Right atrium auricular region (tissue), 2 donors: ENCODE measurements at regions not wholly inside any gene's neighbourhood (a gene's known extent, or its start where the extent isn't known, plus 50 kb on each side); places are given as distances from the start of the nearest gene placed in this dataset.

Experiments used
- DNase-seq: peaks from one replicate; pipeline ENCODE4 v3.0.0-alpha.2; 2019; ENCODE audit warnings: low spot score
- H3K27ac ChIP-seq, 2 donors: fragments of 200-600 bp; sonication (generic); 1 replicate in 1 of 2; 2 replicates in 1 of 2; pipeline ENCODE4 v1.5.1; 2016 to 2019
- H3K27me3 ChIP-seq, 2 donors: fragments of 200-600 bp; sonication (generic); one replicate each; pipeline versions ENCODE4 v1.5.1 to v1.6.0; 2017 to 2019
- H3K36me3 ChIP-seq: fragments of 200-600 bp; sonication (generic); one replicate; pipeline ENCODE4 v1.5.1; 2016
- H3K4me1 ChIP-seq, 2 donors: fragments of 200-600 bp; sonication (generic); one replicate each; pipeline versions ENCODE4 v1.5.1 to v1.6.0; 2017 to 2019
- H3K4me3 ChIP-seq, 2 donors: fragments of 200-600 bp; sonication (generic); 1 replicate in 1 of 2; 2 replicates in 1 of 2; pipeline ENCODE4 v1.5.1; 2017 to 2019; ENCODE audit warnings: mild to moderate bottlenecking in 1 of 2, moderate library complexity in 1 of 2
- H3K9me3 ChIP-seq, 2 donors: fragments of 200-600 bp; sonication (generic); one replicate each; pipeline ENCODE4 v1.5.1; 2019
- CTCF ChIP-seq, 2 donors: fragments of 200-600 bp; sonication (generic); IDR thresholded peaks; one replicate each; pipeline ENCODE4 v1.5.1; 2019; ENCODE audit warnings: antibody characterized with exemption in 2 of 2

- Histone ChIP-seq H3K9me3 (no peaks in the 10 kb centered on the region), H3K27ac (no peak overlapping the region), H3K27me3 (no peaks in the 10 kb centered on the region), H3K36me3 (no peaks in the 10 kb centered on the region), H3K4me3 (no peak overlapping the region), H3K4me1 (peaks cover 0 to 9% of the 10 kb centered on the region in 2 donors)
- DNase-seq, result no peak
- no peak for TF ChIP-seq CTCF (IDR thresholded peaks at IDR 0.05)
These were observed 650.8 kb upstream of the FANCL start for GRCh38 chr2:58891828-58892377.

GRCh38 chr2:58890865-58891525 is 649.9 kb upstream of the FANCL start:
- Histone ChIP-seq H3K9me3 (no peaks in the 10 kb centered on the region), H3K27me3 (no peaks in the 10 kb centered on the region), H3K4me3 (no peak overlapping the region), H3K27ac (no peak overlapping the region), H3K4me1 (peaks cover 0 to 4% of the 10 kb centered on the region in 2 donors), H3K36me3 (no peaks in the 10 kb centered on the region)
- no peak for TF ChIP-seq CTCF (IDR thresholded peaks at IDR 0.05)
- no peak for DNase-seq

GRCh38 chr2:58886009-58886408 is 644.9 kb upstream of the FANCL start:
- H3K36me3 ChIP-seq, result no peaks in the 10 kb centered on the region
- no peak overlapping the region for H3K4me3 ChIP-seq
- H3K9me3 ChIP-seq, result no peaks in the 10 kb centered on the region
- no peaks in the 10 kb centered on the region for H3K4me1 ChIP-seq
- no peak overlapping the region for H3K27ac ChIP-seq
- DNase-seq, result no peak
- H3K27me3 ChIP-seq, result no peaks in the 10 kb centered on the region
- no peak for TF ChIP-seq CTCF (IDR thresholded peaks at IDR 0.05)

- H3K27ac ChIP-seq, result no peak overlapping the region
- H3K36me3 ChIP-seq, result no peaks in the 10 kb centered on the region
- H3K4me1 ChIP-seq, result no peaks in the 10 kb centered on the region
- no peaks in the 10 kb centered on the region for H3K9me3 ChIP-seq
- TF ChIP-seq CTCF (IDR thresholded peaks at IDR 0.05), result no peak
- no peak overlapping the region for H3K4me3 ChIP-seq
- no peaks in the 10 kb centered on the region for H3K27me3 ChIP-seq
- DNase-seq, result no peak
These were observed 638.7 kb upstream of the FANCL start for GRCh38 chr2:58879834-58880233.

GRCh38 chr2:58878778-58879177 is 637.7 kb upstream of the FANCL start:
- no peaks in the 10 kb centered on the region for H3K27me3 ChIP-seq
- no peak overlapping the region for H3K27ac ChIP-seq
- H3K4me1 ChIP-seq, result no peaks in the 10 kb centered on the region
- DNase-seq, result no peak
- H3K9me3 ChIP-seq, result no peaks in the 10 kb centered on the region
- H3K4me3 ChIP-seq, result no peak overlapping the region
- no peaks in the 10 kb centered on the region for H3K36me3 ChIP-seq
- no peak for TF ChIP-seq CTCF (IDR thresholded peaks at IDR 0.05)

- no peak overlapping the region for H3K4me3 ChIP-seq
These were observed 635.0 kb upstream of the FANCL start for GRCh38 chr2:58876126-58876525.

More at GRCh38 chr2:58876126-58876525, 635.0 kb upstream of the FANCL start:
- Histone ChIP-seq H3K9me3 (no peaks in the 10 kb centered on the region), H3K4me1 (no peaks in the 10 kb centered on the region), H3K27me3 (no peaks in the 10 kb centered on the region), H3K27ac (no peak overlapping the region), H3K36me3 (no peaks in the 10 kb centered on the region)
- DNase-seq, result no peak
- TF ChIP-seq CTCF (IDR thresholded peaks at IDR 0.05), result no peak
